ENCODE measurements at regions not wholly inside any gene's neighbourhood (a gene's known extent, or its start where the extent isn't known, plus 50 kb on each side); places are given as distances from the start of the nearest gene placed in this dataset.

DNA sequence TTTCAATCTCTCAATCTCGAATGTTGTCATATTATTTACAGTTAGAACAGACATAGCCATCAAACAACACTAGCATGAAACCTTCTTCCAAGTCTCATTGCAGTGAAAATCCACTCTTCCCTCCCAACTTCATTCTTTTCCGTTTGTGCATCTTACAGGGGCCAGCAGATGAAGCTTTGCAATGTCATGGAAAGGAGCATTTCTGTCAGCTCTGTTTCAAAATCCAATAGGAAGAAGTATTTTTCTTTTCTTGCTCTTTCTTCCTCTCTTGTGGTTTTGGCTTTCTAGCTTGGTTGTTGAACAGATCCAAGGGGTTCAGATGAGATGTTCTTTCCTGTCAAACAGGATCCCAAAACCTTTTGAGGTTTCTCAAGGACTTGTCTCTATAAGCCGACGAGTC is 416.6 kb downstream of the AEBP2 start:
- no peak for TF ChIP-seq POLR2A (IDR thresholded peaks at IDR 0.05)
- TF ChIP-seq, protein P1, sequence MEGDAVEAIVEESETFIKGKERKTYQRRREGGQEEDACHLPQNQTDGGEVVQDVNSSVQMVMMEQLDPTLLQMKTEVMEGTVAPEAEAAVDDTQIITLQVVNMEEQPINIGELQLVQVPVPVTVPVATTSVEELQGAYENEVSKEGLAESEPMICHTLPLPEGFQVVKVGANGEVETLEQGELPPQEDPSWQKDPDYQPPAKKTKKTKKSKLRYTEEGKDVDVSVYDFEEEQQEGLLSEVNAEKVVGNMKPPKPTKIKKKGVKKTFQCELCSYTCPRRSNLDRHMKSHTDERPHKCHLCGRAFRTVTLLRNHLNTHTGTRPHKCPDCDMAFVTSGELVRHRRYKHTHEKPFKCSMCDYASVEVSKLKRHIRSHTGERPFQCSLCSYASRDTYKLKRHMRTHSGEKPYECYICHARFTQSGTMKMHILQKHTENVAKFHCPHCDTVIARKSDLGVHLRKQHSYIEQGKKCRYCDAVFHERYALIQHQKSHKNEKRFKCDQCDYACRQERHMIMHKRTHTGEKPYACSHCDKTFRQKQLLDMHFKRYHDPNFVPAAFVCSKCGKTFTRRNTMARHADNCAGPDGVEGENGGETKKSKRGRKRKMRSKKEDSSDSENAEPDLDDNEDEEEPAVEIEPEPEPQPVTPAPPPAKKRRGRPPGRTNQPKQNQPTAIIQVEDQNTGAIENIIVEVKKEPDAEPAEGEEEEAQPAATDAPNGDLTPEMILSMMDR (IDR thresholded peaks at IDR 0.05): no peak
- no peak for TF ChIP-seq EP300 (IDR thresholded peaks at IDR 0.05)

Data from suprapubic skin (tissue), 3 donors.